Central memory CD8-positive, alpha-beta T cell (primary cell): ENCODE measurements at regions not wholly inside any gene's neighbourhood (a gene's known extent, or its start where the extent isn't known, plus 50 kb on each side); places are given as distances from the start of the nearest gene placed in this dataset.

Experiments used
- ATAC-seq: fragments of 150-1000 bp; cut with Tn5 transposase; replicated peaks from 2 replicates; pipeline ENCODE4 v1.10.0; 2022; ENCODE audit warnings: mild to moderate bottlenecking, moderate FRiP score, moderate number of reproducible peaks; ENCODE audit not compliant: poor library complexity, severe bottlenecking; ENCODE audit errors: extremely low read depth
- DNase-seq, 2 donors: peaks; one replicate each; pipeline ENCODE4 v3.0.0; 2021; ENCODE audit warnings: low spot score in 2 of 2
- H3K27ac Mint-ChIP-seq: one replicate; pipeline ENCODE4 v1.8.0; 2022; ENCODE audit warnings: low read depth, mild to moderate bottlenecking, moderate library complexity, mixed read lengths
- H3K27me3 Mint-ChIP-seq: one replicate; pipeline ENCODE4 v1.8.0; 2022; ENCODE audit warnings: mixed read lengths
- H3K36me3 Mint-ChIP-seq: one replicate; pipeline ENCODE4 v1.8.0; 2022; ENCODE audit warnings: mild to moderate bottlenecking, moderate library complexity, mixed read lengths; ENCODE audit not compliant: insufficient read depth
- H3K4me1 Mint-ChIP-seq: one replicate; pipeline ENCODE4 v1.8.0; 2022; ENCODE audit warnings: mixed read lengths
- H3K4me3 Mint-ChIP-seq: one replicate; pipeline ENCODE4 v1.8.0; 2022; ENCODE audit warnings: mild to moderate bottlenecking, moderate library complexity, mixed read lengths
- H3K9me3 Mint-ChIP-seq: one replicate; pipeline ENCODE4 v1.8.0; 2022; ENCODE audit warnings: mixed read lengths

- Mint-ChIP-seq H3K9me3 (no peaks in the 10 kb centered on the region), H3K27ac (no peak overlapping the region), H3K4me1 (no peaks in the 10 kb centered on the region), H3K27me3 (no peaks in the 10 kb centered on the region), H3K36me3 (no peaks in the 10 kb centered on the region), H3K4me3 (no peak overlapping the region)
- no peak for DNase-seq
- no peak for ATAC-seq
Observed at GRCh38 chr21:28229814-28230213, 762.9 kb downstream of the LTN1 start.

GRCh38 chr21:28228636-28228995, 764.1 kb downstream of the LTN1 start:
- H3K27me3 Mint-ChIP-seq, result no peaks in the 10 kb centered on the region
- no peaks in the 10 kb centered on the region for H3K4me1 Mint-ChIP-seq
- ATAC-seq (no peak), DNase-seq (no peak)
- no peak overlapping the region for H3K27ac Mint-ChIP-seq
- H3K36me3 Mint-ChIP-seq, result no peaks in the 10 kb centered on the region
- no peak overlapping the region for H3K4me3 Mint-ChIP-seq
- no peaks in the 10 kb centered on the region for H3K9me3 Mint-ChIP-seq

GRCh38 chr21:28227881-28228635, 764.6 kb downstream of the LTN1 start:
- Mint-ChIP-seq H3K27ac (no peak overlapping the region), H3K9me3 (no peaks in the 10 kb centered on the region), H3K27me3 (no peaks in the 10 kb centered on the region), H3K4me1 (no peaks in the 10 kb centered on the region), H3K36me3 (no peaks in the 10 kb centered on the region), H3K4me3 (no peak overlapping the region)
- DNase-seq (no peak), ATAC-seq (no peak)

- Mint-ChIP-seq H3K4me3 (no peak overlapping the region), H3K27me3 (no peaks in the 10 kb centered on the region), H3K27ac (no peak overlapping the region), H3K4me1 (no peaks in the 10 kb centered on the region), H3K9me3 (no peaks in the 10 kb centered on the region), H3K36me3 (no peaks in the 10 kb centered on the region)
- ATAC-seq (no peak), DNase-seq (no peak)
Observed at GRCh38 chr21:28226563-28226962, 766.1 kb downstream of the LTN1 start.

GRCh38 chr21:28224191-28224726, 768.4 kb downstream of the LTN1 start:
- Mint-ChIP-seq H3K27me3 (no peaks in the 10 kb centered on the region), H3K27ac (no peak overlapping the region), H3K4me1 (no peaks in the 10 kb centered on the region), H3K4me3 (no peak overlapping the region), H3K36me3 (no peaks in the 10 kb centered on the region), H3K9me3 (no peaks in the 10 kb centered on the region)
- ATAC-seq, result no peak
- no peak for DNase-seq

- no peaks in the 10 kb centered on the region for H3K4me1 Mint-ChIP-seq
Observed at GRCh38 chr21:28221984-28222383, 770.7 kb downstream of the LTN1 start.

GRCh38 chr21:28220680-28221079, 772.0 kb downstream of the LTN1 start:
- no peaks in the 10 kb centered on the region for H3K4me1 Mint-ChIP-seq
- no peak for DNase-seq

More at GRCh38 chr21:28221984-28222383, 770.7 kb downstream of the LTN1 start:
- Mint-ChIP-seq H3K36me3 (no peaks in the 10 kb centered on the region), H3K4me3 (no peak overlapping the region), H3K9me3 (no peaks in the 10 kb centered on the region), H3K27me3 (no peaks in the 10 kb centered on the region), H3K27ac (no peak overlapping the region)
- DNase-seq (no peak), ATAC-seq (no peak)

GRCh38 chr21:28216976-28217523, 775.6 kb downstream of the LTN1 start:
- no peaks in the 10 kb centered on the region for H3K9me3 Mint-ChIP-seq
- H3K27me3 Mint-ChIP-seq, result no peaks in the 10 kb centered on the region
- no peak overlapping the region for H3K27ac Mint-ChIP-seq
- DNase-seq, result no peak
- H3K4me3 Mint-ChIP-seq, result no peak overlapping the region
- no peak for ATAC-seq
- no peaks in the 10 kb centered on the region for H3K36me3 Mint-ChIP-seq
- H3K4me1 Mint-ChIP-seq, result no peaks in the 10 kb centered on the region

More at GRCh38 chr21:28220680-28221079, 772.0 kb downstream of the LTN1 start:
- no peaks in the 10 kb centered on the region for H3K36me3 Mint-ChIP-seq
- ATAC-seq, result no peak
- no peaks in the 10 kb centered on the region for H3K9me3 Mint-ChIP-seq
- no peaks in the 10 kb centered on the region for H3K27me3 Mint-ChIP-seq
- no peak overlapping the region for H3K27ac Mint-ChIP-seq
- no peak overlapping the region for H3K4me3 Mint-ChIP-seq

- Mint-ChIP-seq H3K27me3 (no peaks in the 10 kb centered on the region), H3K9me3 (no peaks in the 10 kb centered on the region), H3K4me1 (no peaks in the 10 kb centered on the region), H3K4me3 (no peak overlapping the region), H3K36me3 (no peaks in the 10 kb centered on the region), H3K27ac (no peak overlapping the region)
- ATAC-seq, result no peak
- DNase-seq, result no peak
Observed at GRCh38 chr21:28215214-28215954, 777.3 kb downstream of the LTN1 start.

- Mint-ChIP-seq H3K9me3 (no peaks in the 10 kb centered on the region), H3K36me3 (no peaks in the 10 kb centered on the region), H3K4me1 (no peaks in the 10 kb centered on the region), H3K27me3 (no peaks in the 10 kb centered on the region), H3K4me3 (no peak overlapping the region), H3K27ac (no peak overlapping the region)
- no peak for DNase-seq
- no peak for ATAC-seq
Observed at GRCh38 chr21:28214786-28215185, 777.9 kb downstream of the LTN1 start.

GRCh38 chr21:28213261-28213660, 779.4 kb downstream of the LTN1 start:
- Mint-ChIP-seq H3K9me3 (no peaks in the 10 kb centered on the region), H3K36me3 (no peaks in the 10 kb centered on the region), H3K27me3 (no peaks in the 10 kb centered on the region), H3K4me1 (no peaks in the 10 kb centered on the region), H3K4me3 (no peak overlapping the region), H3K27ac (no peak overlapping the region)
- DNase-seq, result no peak
- no peak for ATAC-seq

- H3K4me3 Mint-ChIP-seq, result no peak overlapping the region
- H3K27ac Mint-ChIP-seq, result no peak overlapping the region
- H3K36me3 Mint-ChIP-seq, result no peaks in the 10 kb centered on the region
- no peaks in the 10 kb centered on the region for H3K4me1 Mint-ChIP-seq
- H3K27me3 Mint-ChIP-seq, result no peaks in the 10 kb centered on the region
- no peak for DNase-seq
- no peak for ATAC-seq
- peaks cover 1% of the 10 kb centered on the region for H3K9me3 Mint-ChIP-seq
Observed at GRCh38 chr21:28212061-28212460, 780.6 kb downstream of the LTN1 start.
